SK-N-SH (cell line): ENCODE measurements at regions not wholly inside any gene's neighbourhood (a gene's known extent, or its start where the extent isn't known, plus 50 kb on each side); places are given as distances from the start of the nearest gene placed in this dataset.

Experiments used
- CTCF ChIP-seq: fragments of 200-600 bp; sonication (generic); IDR thresholded peaks from 2 replicates; pipeline ENCODE4 v1.6.1; 2017; ENCODE audit warnings: antibody characterized with exemption, mild to moderate bottlenecking, moderate library complexity
- JUND ChIP-seq: IDR thresholded peaks from 2 replicates; pipeline ENCODE4 v1.4.0; 2012

- no peak for TF ChIP-seq CTCF
- no peak for TF ChIP-seq JUND
These were observed 246.2 kb downstream of the HNMT start for GRCh38 chr2:138210487-138210886.
